Lower leg skin (tissue), 3 donors: ENCODE measurements at regions not wholly inside any gene's neighbourhood (a gene's known extent, or its start where the extent isn't known, plus 50 kb on each side); places are given as distances from the start of the nearest gene placed in this dataset.

Experiments used
- POLR2A ChIP-seq, 2 donors: fragments of 450-650 bp; IDR thresholded peaks; one replicate each; pipeline ENCODE4 v1.6.1; 2016 to 2017; ENCODE audit warnings: antibody characterized with exemption in 2 of 2, mild to moderate bottlenecking in 1 of 2, moderate library complexity in 1 of 2
- TF ChIP-seq, protein P1 (sequence below), 3 donors: fragments of 450-650 bp; IDR thresholded peaks; one replicate each; pipeline ENCODE4 v1.5.1; 2016; ENCODE audit warnings: antibody characterized with exemption in 3 of 3, mild to moderate bottlenecking in 3 of 3, moderate library complexity in 2 of 3

DNA sequence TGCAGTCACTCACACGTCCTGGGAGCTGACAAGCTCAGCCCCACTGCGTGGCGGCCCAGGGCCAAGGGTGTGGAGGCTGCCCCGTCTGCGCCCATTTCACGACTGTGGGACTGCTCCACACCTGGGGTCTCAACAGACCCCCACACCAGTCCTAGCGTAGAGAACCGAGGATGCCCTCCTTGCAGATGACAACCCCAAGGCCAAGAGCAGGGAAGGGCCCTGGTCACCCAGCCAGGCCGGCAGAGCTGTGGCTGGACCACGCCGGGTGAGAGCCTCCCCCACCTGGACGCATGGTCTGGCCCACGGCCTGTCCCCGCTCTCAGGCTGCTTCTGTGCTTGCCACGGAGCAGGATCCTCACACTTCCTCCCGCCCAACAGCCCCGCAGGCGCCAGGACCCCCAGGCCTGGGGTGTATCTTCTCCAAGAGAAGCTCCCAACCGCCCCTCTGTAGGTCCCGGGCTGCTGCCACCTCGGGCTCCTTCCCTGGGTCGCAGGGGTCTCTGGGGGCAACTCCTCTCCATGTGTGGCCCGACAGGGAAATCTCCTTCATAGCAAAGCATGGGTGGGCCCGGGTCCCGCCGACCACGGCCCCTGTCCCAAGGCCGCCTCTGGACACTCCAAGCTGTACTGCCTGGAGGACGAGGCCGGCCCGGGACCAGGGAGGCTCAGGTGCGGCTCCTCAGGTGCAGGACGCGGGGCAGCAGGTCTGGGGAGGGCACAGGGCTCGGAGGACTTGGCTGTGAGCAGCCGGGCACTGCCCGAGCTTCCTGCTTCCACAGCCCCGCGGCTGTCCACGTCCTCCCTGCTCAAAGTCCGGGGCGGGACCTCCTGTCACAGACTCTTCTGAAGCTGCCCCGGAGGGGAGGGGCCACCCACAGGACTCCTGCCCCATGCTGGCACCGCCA is 88.8 kb downstream of the FOXL3 start:
- TF ChIP-seq, protein P1, sequence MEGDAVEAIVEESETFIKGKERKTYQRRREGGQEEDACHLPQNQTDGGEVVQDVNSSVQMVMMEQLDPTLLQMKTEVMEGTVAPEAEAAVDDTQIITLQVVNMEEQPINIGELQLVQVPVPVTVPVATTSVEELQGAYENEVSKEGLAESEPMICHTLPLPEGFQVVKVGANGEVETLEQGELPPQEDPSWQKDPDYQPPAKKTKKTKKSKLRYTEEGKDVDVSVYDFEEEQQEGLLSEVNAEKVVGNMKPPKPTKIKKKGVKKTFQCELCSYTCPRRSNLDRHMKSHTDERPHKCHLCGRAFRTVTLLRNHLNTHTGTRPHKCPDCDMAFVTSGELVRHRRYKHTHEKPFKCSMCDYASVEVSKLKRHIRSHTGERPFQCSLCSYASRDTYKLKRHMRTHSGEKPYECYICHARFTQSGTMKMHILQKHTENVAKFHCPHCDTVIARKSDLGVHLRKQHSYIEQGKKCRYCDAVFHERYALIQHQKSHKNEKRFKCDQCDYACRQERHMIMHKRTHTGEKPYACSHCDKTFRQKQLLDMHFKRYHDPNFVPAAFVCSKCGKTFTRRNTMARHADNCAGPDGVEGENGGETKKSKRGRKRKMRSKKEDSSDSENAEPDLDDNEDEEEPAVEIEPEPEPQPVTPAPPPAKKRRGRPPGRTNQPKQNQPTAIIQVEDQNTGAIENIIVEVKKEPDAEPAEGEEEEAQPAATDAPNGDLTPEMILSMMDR (IDR thresholded peaks at IDR 0.05): no peak
- TF ChIP-seq POLR2A (IDR thresholded peaks at IDR 0.05): no peak
